ENCODE measurements at regions not wholly inside any gene's neighbourhood (a gene's known extent, or its start where the extent isn't known, plus 50 kb on each side); places are given as distances from the start of the nearest gene placed in this dataset.

DNA sequence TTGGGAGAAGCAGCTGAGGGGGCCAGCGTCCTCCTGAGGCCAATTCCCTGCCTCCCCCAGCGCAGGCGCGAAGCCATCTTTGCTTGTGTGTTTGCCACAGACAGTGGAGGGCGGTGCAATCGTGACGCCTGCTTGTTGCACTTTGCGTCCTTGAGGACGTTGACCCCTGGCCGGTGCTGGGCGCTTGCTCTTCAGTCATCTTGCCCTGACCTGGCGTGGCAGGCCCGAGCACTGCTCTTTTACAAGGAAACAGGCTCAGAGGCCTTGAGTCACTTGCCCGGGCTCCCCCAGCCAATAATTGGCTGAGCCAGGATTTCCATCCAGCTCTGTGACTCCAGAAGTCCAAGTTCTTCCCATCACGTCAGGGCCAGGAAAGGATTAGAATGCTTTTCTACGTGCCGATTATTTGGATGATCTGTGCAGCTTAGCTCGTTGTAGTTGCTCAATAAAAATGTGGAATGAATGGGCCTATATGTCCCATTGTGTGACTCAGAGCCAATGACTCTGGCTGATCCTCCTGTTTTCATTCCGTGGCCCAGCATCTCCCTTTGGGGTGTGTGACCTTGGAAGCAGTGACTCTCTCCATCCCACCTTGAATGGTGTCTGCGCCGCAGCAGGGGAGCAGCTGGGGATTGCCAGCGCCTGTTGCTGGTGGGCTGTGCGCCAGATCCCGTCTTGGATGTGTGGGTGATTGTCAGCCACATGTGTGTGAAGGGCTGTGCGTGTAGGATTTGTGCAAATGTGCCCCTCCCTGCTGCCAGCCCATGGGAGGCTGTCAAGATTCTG lies 214.1 kb downstream of the SEC14L1 start (continued):
- peak; percentile 51; the same call in 1 of the 2 replicates for TF ChIP-seq PPARG (CRISPR knock-in tag; conservative IDR thresholded peaks at IDR 0.05)
- peak; percentile 74 for TF ChIP-seq GATAD1 (CRISPR knock-in tag; IDR thresholded peaks at IDR 0.05)
- 0 out of 2 replicates have a peak, but pooled peaks have one; percentile 58 for TF ChIP-seq HNRNPL (IDR thresholded peaks at IDR 0.05; ENCODE audit: low read depth, low read length)
- TF ChIP-seq ZNF782 (CRISPR knock-in tag; IDR thresholded peaks at IDR 0.05; ENCODE audit: borderline replicate concordance) = peak; percentile 70; the same call in 1 of the 2 replicates
- TF ChIP-seq, protein P1, sequence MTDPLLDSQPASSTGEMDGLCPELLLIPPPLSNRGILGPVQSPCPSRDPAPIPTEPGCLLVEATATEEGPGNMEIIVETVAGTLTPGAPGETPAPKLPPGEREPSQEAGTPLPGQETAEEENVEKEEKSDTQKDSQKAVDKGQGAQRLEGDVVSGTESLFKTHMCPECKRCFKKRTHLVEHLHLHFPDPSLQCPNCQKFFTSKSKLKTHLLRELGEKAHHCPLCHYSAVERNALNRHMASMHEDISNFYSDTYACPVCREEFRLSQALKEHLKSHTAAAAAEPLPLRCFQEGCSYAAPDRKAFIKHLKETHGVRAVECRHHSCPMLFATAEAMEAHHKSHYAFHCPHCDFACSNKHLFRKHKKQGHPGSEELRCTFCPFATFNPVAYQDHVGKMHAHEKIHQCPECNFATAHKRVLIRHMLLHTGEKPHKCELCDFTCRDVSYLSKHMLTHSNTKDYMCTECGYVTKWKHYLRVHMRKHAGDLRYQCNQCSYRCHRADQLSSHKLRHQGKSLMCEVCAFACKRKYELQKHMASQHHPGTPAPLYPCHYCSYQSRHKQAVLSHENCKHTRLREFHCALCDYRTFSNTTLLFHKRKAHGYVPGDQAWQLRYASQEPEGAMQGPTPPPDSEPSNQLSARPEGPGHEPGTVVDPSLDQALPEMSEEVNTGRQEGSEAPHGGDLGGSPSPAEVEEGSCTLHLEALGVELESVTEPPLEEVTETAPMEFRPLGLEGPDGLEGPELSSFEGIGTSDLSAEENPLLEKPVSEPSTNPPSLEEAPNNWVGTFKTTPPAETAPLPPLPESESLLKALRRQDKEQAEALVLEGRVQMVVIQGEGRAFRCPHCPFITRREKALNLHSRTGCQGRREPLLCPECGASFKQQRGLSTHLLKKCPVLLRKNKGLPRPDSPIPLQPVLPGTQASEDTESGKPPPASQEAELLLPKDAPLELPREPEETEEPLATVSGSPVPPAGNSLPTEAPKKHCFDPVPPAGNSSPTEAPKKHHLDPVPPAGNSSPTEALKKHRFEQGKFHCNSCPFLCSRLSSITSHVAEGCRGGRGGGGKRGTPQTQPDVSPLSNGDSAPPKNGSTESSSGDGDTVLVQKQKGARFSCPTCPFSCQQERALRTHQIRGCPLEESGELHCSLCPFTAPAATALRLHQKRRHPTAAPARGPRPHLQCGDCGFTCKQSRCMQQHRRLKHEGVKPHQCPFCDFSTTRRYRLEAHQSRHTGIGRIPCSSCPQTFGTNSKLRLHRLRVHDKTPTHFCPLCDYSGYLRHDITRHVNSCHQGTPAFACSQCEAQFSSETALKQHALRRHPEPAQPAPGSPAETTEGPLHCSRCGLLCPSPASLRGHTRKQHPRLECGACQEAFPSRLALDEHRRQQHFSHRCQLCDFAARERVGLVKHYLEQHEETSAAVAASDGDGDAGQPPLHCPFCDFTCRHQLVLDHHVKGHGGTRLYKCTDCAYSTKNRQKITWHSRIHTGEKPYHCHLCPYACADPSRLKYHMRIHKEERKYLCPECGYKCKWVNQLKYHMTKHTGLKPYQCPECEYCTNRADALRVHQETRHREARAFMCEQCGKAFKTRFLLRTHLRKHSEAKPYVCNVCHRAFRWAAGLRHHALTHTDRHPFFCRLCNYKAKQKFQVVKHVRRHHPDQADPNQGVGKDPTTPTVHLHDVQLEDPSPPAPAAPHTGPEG (CRISPR knock-in tag; IDR thresholded peaks at IDR 0.05) = 0 out of 2 replicates have a peak, but pooled peaks have one; percentile 69
- TF ChIP-seq PAWR (CRISPR knock-in tag; IDR thresholded peaks at IDR 0.05; ENCODE audit: borderline replicate concordance) = no peak
- TF ChIP-seq ZNF761 (CRISPR knock-in tag; conservative IDR thresholded peaks at IDR 0.05) = peak; percentile 91; the same call in 1 of the 2 replicates
- TF ChIP-seq PTBP1 (IDR thresholded peaks at IDR 0.05; ENCODE audit: low read depth, low read length, poor library complexity, severe bottlenecking) = no peak
- TF ChIP-seq ZNF331 (CRISPR knock-in tag; IDR thresholded peaks at IDR 0.05) = peak; percentile 84; the same call in 1 of the 2 replicates
- peak; percentile 47; the same call in 1 of the 2 replicates for TF ChIP-seq ZNF703 (CRISPR knock-in tag; IDR thresholded peaks at IDR 0.05; ENCODE audit: borderline replicate concordance)
- peak; percentile 98 for TF ChIP-seq MTA1 (CRISPR knock-in tag; IDR thresholded peaks at IDR 0.05; ENCODE audit: borderline replicate concordance)
- no peak for TF ChIP-seq ZNF333 (CRISPR knock-in tag; IDR thresholded peaks at IDR 0.05; ENCODE audit: borderline replicate concordance)
- TF ChIP-seq, protein P2, sequence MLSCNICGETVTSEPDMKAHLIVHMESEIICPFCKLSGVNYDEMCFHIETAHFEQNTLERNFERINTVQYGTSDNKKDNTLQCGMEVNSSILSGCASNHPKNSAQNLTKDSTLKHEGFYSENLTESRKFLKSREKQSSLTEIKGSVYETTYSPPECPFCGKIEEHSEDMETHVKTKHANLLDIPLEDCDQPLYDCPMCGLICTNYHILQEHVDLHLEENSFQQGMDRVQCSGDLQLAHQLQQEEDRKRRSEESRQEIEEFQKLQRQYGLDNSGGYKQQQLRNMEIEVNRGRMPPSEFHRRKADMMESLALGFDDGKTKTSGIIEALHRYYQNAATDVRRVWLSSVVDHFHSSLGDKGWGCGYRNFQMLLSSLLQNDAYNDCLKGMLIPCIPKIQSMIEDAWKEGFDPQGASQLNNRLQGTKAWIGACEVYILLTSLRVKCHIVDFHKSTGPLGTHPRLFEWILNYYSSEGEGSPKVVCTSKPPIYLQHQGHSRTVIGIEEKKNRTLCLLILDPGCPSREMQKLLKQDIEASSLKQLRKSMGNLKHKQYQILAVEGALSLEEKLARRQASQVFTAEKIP (CRISPR knock-in tag; IDR thresholded peaks at IDR 0.05; ENCODE audit: borderline replicate concordance) = no peak
- no peak for TF ChIP-seq ZNF230 (CRISPR knock-in tag; IDR thresholded peaks at IDR 0.05)
- TF ChIP-seq ZFX (CRISPR knock-in tag; IDR thresholded peaks at IDR 0.05; ENCODE audit: low read depth) = peak; percentile 89
- TF ChIP-seq POLR2AphosphoS2 (IDR thresholded peaks at IDR 0.05; ENCODE audit: low read depth, low read length) = no peak
- TF ChIP-seq, protein P3, sequence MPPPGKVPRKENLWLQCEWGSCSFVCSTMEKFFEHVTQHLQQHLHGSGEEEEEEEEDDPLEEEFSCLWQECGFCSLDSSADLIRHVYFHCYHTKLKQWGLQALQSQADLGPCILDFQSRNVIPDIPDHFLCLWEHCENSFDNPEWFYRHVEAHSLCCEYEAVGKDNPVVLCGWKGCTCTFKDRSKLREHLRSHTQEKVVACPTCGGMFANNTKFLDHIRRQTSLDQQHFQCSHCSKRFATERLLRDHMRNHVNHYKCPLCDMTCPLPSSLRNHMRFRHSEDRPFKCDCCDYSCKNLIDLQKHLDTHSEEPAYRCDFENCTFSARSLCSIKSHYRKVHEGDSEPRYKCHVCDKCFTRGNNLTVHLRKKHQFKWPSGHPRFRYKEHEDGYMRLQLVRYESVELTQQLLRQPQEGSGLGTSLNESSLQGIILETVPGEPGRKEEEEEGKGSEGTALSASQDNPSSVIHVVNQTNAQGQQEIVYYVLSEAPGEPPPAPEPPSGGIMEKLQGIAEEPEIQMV (CRISPR knock-in tag; IDR thresholded peaks at IDR 0.05; ENCODE audit: low read depth) = 0 out of 2 replicates have a peak, but pooled peaks have one; percentile 34
- TF ChIP-seq ZNF552 (CRISPR knock-in tag; IDR thresholded peaks at IDR 0.05; ENCODE audit: borderline replicate concordance) = no peak
- peak; percentile 28; the same call in 1 of the 2 replicates for TF ChIP-seq NFKB2 (CRISPR knock-in tag; IDR thresholded peaks at IDR 0.05; ENCODE audit: borderline replicate concordance)

Data from HepG2 (cell line).